HPDE6-E6E7 (cell line): ENCODE measurements at regions not wholly inside any gene's neighbourhood (a gene's known extent, or its start where the extent isn't known, plus 50 kb on each side); places are given as distances from the start of the nearest gene placed in this dataset.

Source experiments
- DNase-seq: peaks from one replicate; pipeline ENCODE4 v3.0.0; 2011; ENCODE audit warnings: missing footprints; ENCODE audit errors: extremely low spot score

GRCh38 chr22:48646216-48646925, 1181.3 kb downstream of the BRD1 start:
- no peak for DNase-seq

- no peak for DNase-seq
Measured at GRCh38 chr22:48645766-48646165, 1181.9 kb downstream of the BRD1 start.

GRCh38 chr22:48644997-48645396, 1182.7 kb downstream of the BRD1 start:
- no peak for DNase-seq

- no peak for DNase-seq
Measured at GRCh38 chr22:48644108-48644507, 1183.6 kb downstream of the BRD1 start.

GRCh38 chr22:48643066-48643731, 1184.5 kb downstream of the BRD1 start:
- no peak for DNase-seq

- DNase-seq = no peak
Measured at GRCh38 chr22:48642550-48642949, 1185.1 kb downstream of the BRD1 start.

- DNase-seq = no peak
Measured at GRCh38 chr22:48641906-48642475, 1185.7 kb downstream of the BRD1 start.

- DNase-seq = no peak
Measured at GRCh38 chr22:48640890-48641841, 1186.5 kb downstream of the BRD1 start.

- no peak for DNase-seq
Measured at GRCh38 chr22:48639896-48640748, 1187.6 kb downstream of the BRD1 start.

- no peak for DNase-seq
Measured at GRCh38 chr22:48639021-48639795, 1188.5 kb downstream of the BRD1 start.

- no peak for DNase-seq
Measured at GRCh38 chr22:48637231-48637630, 1190.4 kb downstream of the BRD1 start.

GRCh38 chr22:48636746-48637145, 1190.9 kb downstream of the BRD1 start:
- no peak for DNase-seq

- DNase-seq = no peak
Measured at GRCh38 chr22:48635816-48636215, 1191.9 kb downstream of the BRD1 start.

- no peak for DNase-seq
Measured at GRCh38 chr22:48635031-48635430, 1192.6 kb downstream of the BRD1 start.

- no peak for DNase-seq
Measured at GRCh38 chr22:48633996-48634836, 1193.5 kb downstream of the BRD1 start.

GRCh38 chr22:48632646-48633246, 1194.9 kb downstream of the BRD1 start:
- DNase-seq = no peak

- DNase-seq = no peak
Measured at GRCh38 chr22:48631288-48631863, 1196.3 kb downstream of the BRD1 start.

- no peak for DNase-seq
Measured at GRCh38 chr22:48630848-48631247, 1196.8 kb downstream of the BRD1 start.

- no peak for DNase-seq
Measured at GRCh38 chr22:48630433-48630754, 1197.3 kb downstream of the BRD1 start.
